ENCODE measurements at regions not wholly inside any gene's neighbourhood (a gene's known extent, or its start where the extent isn't known, plus 50 kb on each side); places are given as distances from the start of the nearest gene placed in this dataset.

GRCh38 chr6:14397518-14397901, 279.9 kb downstream of the CD83 start:
- Histone ChIP-seq H3K9me3 (no peaks in the 10 kb centered on the region), H3K27ac (no peak overlapping the region)
- intact Hi-C loops (cut with DNase I; ENCODE audit: low total_unique reads), result loop anchor here (5.0 kb wide), 1 partner anchor 185 kb away; no protein-coding TSS in a partner anchor

GRCh38 chr6:14398953-14399352, 281.4 kb downstream of the CD83 start:
- intact Hi-C loops (cut with DNase I; ENCODE audit: low total_unique reads) (loop anchor here (5.0 kb wide), 1 partner anchor 187 kb away; no protein-coding TSS in a partner anchor), in situ Hi-C loops (cut with MboI; ENCODE audit: low sequenced_read_pairs in 4 of 4) (no loop called here)
- Histone ChIP-seq H3K36me3 (no peaks in the 10 kb centered on the region), H3K27me3 (peaks cover 0 to 9% (median 9%) of the 10 kb centered on the region in 3 donors), H3K4me3 (no peak overlapping the region), H3K27ac (no peak overlapping the region), H3K9me3 (no peaks in the 10 kb centered on the region), H3K4me1 (peaks cover 6 to 20% of the 10 kb centered on the region in 2 donors)
- no peak for TF ChIP-seq CTCF (IDR thresholded peaks at IDR 0.05 in 4 of 5, conservative IDR thresholded peaks at IDR 0.05 in 1 of 5)
- no peak for TF ChIP-seq POLR2A (IDR thresholded peaks at IDR 0.05)
- no peak for ATAC-seq
- no peak for DNase-seq

More at GRCh38 chr6:14397518-14397901, 279.9 kb downstream of the CD83 start:
- Histone ChIP-seq H3K36me3 (no peaks in the 10 kb centered on the region), H3K4me1 (peaks cover 6 to 20% of the 10 kb centered on the region in 2 donors), H3K4me3 (no peak overlapping the region), H3K27me3 (peaks cover 0 to 9% (median 9%) of the 10 kb centered on the region in 3 donors)
- no peak for DNase-seq
- ATAC-seq, result no peak
- in situ Hi-C loops (cut with MboI; ENCODE audit: low sequenced_read_pairs in 4 of 4), result no loop called here
- TF ChIP-seq CTCF (IDR thresholded peaks at IDR 0.05 in 4 of 5, conservative IDR thresholded peaks at IDR 0.05 in 1 of 5), result no peak
- no peak for TF ChIP-seq POLR2A (IDR thresholded peaks at IDR 0.05)

- no peak overlapping the region for H3K4me3 ChIP-seq
- H3K27me3 ChIP-seq, result peaks cover 0 to 9% (median 7%) of the 10 kb centered on the region in 3 donors
- no peaks in the 10 kb centered on the region for H3K9me3 ChIP-seq
- intact Hi-C loops (cut with DNase I; ENCODE audit: low total_unique reads) (loop anchor here (5.0 kb wide), 1 partner anchor 187 kb away; no protein-coding TSS in a partner anchor), in situ Hi-C loops (cut with MboI; ENCODE audit: low sequenced_read_pairs in 4 of 4) (no loop called here)
- DNase-seq, result no peak
- no peak overlapping the region for H3K27ac ChIP-seq
- TF ChIP-seq POLR2A (IDR thresholded peaks at IDR 0.05), result no peak
- TF ChIP-seq CTCF (IDR thresholded peaks at IDR 0.05 in 4 of 5, conservative IDR thresholded peaks at IDR 0.05 in 1 of 5), result no peak
- no peaks in the 10 kb centered on the region for H3K36me3 ChIP-seq
- no peak for ATAC-seq
- peaks cover 6 to 20% of the 10 kb centered on the region in 2 donors for H3K4me1 ChIP-seq
These were observed 282.1 kb downstream of the CD83 start for GRCh38 chr6:14399635-14400034.

GRCh38 chr6:14401246-14401645, 283.7 kb downstream of the CD83 start:
- intact Hi-C loops (cut with DNase I; ENCODE audit: low total_unique reads) (no loop called here), in situ Hi-C loops (cut with MboI; ENCODE audit: low sequenced_read_pairs in 4 of 4) (no loop called here)
- Histone ChIP-seq H3K27ac (no peak overlapping the region), H3K9me3 (no peaks in the 10 kb centered on the region), H3K4me1 (peaks cover 6 to 20% of the 10 kb centered on the region in 2 donors), H3K27me3 (peaks cover 0 to 9% (median 5%) of the 10 kb centered on the region in 3 donors), H3K36me3 (no peaks in the 10 kb centered on the region), H3K4me3 (no peak overlapping the region)
- no peak for ATAC-seq
- TF ChIP-seq CTCF (IDR thresholded peaks at IDR 0.05 in 4 of 5, conservative IDR thresholded peaks at IDR 0.05 in 1 of 5) (no peak), POLR2A (IDR thresholded peaks at IDR 0.05) (no peak)
- DNase-seq, result no peak
